GM18502 (cell line): ENCODE measurements at regions not wholly inside any gene's neighbourhood (a gene's known extent, or its start where the extent isn't known, plus 50 kb on each side); places are given as distances from the start of the nearest gene placed in this dataset.

ENCODE experiments used
- ATAC-seq: cut with Tn5 transposase; IDR thresholded peaks from one replicate; pipeline ENCODE4 v1.9.1; 2021; ENCODE audit warnings: mild to moderate bottlenecking; ENCODE audit not compliant: unreplicated experiment, poor library complexity

- no peak for ATAC-seq
Observed at GRCh38 chr18:34159691-34160185, 65.0 kb downstream of the NOL4 start.

GRCh38 chr18:34158881-34159690 lies 65.6 kb downstream of the NOL4 start:
- no peak for ATAC-seq

GRCh38 chr18:34153711-34154110 lies 71.0 kb downstream of the NOL4 start:
- peak; percentile 78 for ATAC-seq

GRCh38 chr18:34131006-34131405 lies 93.7 kb downstream of the NOL4 start:
- no peak for ATAC-seq

GRCh38 chr18:34128436-34128835 lies 96.3 kb downstream of the NOL4 start:
- ATAC-seq, result no peak

GRCh38 chr18:34126121-34126520 lies 98.6 kb downstream of the NOL4 start:
- ATAC-seq, result no peak

- ATAC-seq, result peak; percentile 97
Observed at GRCh38 chr18:34122724-34123334, 101.9 kb downstream of the NOL4 start.

GRCh38 chr18:34121200-34121721 lies 103.5 kb downstream of the NOL4 start:
- ATAC-seq, result no peak

- no peak for ATAC-seq
Observed at GRCh38 chr18:34120294-34120693, 104.4 kb downstream of the NOL4 start.

- ATAC-seq, result no peak
Observed at GRCh38 chr18:34117319-34117718, 107.4 kb downstream of the NOL4 start.

- ATAC-seq, result no peak
Observed at GRCh38 chr18:34115409-34116081, 109.2 kb downstream of the NOL4 start.

- ATAC-seq, result no peak
Observed at GRCh38 chr18:34114996-34115395, 109.7 kb downstream of the NOL4 start.

GRCh38 chr18:34108206-34108605 lies 116.5 kb downstream of the NOL4 start:
- ATAC-seq, result no peak

GRCh38 chr18:34098109-34098508 lies 126.6 kb downstream of the NOL4 start:
- no peak for ATAC-seq

GRCh38 chr18:34097312-34097711 lies 127.4 kb downstream of the NOL4 start:
- ATAC-seq, result no peak

- no peak for ATAC-seq
Observed at GRCh38 chr18:34094148-34094547, 130.6 kb downstream of the NOL4 start.

- ATAC-seq, result no peak
Observed at GRCh38 chr18:34092796-34093195, 131.9 kb downstream of the NOL4 start.

GRCh38 chr18:34086370-34086769 lies 138.3 kb downstream of the NOL4 start:
- no peak for ATAC-seq

- no peak for ATAC-seq
Observed at GRCh38 chr18:34085140-34085739, 139.5 kb downstream of the NOL4 start.

GRCh38 chr18:34084635-34085034 lies 140.1 kb downstream of the NOL4 start:
- ATAC-seq, result no peak
